Vagina (tissue), 2 donors: ENCODE measurements at regions not wholly inside any gene's neighbourhood (a gene's known extent, or its start where the extent isn't known, plus 50 kb on each side); places are given as distances from the start of the nearest gene placed in this dataset.

Source experiments
- CTCF ChIP-seq, 3 experiments: fragments of 450-650 bp in 2 of 3; fragments of 200-600 bp in 1 of 3; sonication (generic) in 1 of 3; IDR thresholded peaks; one replicate each; pipeline ENCODE4 v1.5.1; 2017 to 2019; ENCODE audit warnings: antibody characterized with exemption in 3 of 3, mild to moderate bottlenecking in 2 of 3, moderate library complexity in 2 of 3
- POLR2A ChIP-seq, 2 donors: fragments of 450-650 bp; IDR thresholded peaks; one replicate each; pipeline ENCODE4 v1.6.1; 2017; ENCODE audit warnings: antibody characterized with exemption in 2 of 2, mild to moderate bottlenecking in 2 of 2, moderate library complexity in 2 of 2

DNA sequence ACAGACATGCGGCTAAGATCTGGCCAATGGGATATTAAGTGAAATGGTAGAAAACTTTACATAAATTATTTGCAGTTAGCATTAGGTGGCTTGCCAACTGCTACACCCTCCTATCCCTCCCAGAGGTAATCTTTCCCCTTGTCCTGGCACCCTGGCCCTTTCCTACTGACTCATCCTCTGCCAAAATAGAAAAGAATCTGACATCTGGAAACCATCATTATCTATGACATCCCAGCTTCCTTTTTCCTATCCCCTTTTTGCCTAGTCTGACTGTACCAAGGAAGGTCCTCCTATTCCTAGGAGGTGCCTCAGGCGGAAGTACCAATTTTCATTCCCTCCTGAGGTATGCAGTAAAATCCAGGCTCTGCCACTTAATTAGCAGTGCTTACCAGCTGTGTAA, 163.6 kb upstream of the KLF3 start:
- TF ChIP-seq CTCF (IDR thresholded peaks at IDR 0.05) (no peak), POLR2A (IDR thresholded peaks at IDR 0.05) (no peak)
